ENCODE measurements at regions not wholly inside any gene's neighbourhood (a gene's known extent, or its start where the extent isn't known, plus 50 kb on each side); places are given as distances from the start of the nearest gene placed in this dataset.

GRCh38 chr17:52606590-52606989, 448.1 kb upstream of the CA10 start:
- Histone ChIP-seq H3K36me3 (ENCODE audit: control insufficient read depth, insufficient read depth, low read length) (no peaks in the 10 kb centered on the region; the same call in 1 of the 2 replicates), H3K27me3 (ENCODE audit: control insufficient read depth, insufficient read depth, low read length) (no peaks in the 10 kb centered on the region), H3K4me1 (ENCODE audit: control insufficient read depth, insufficient read depth, low read length) (no peaks in the 10 kb centered on the region), H3K9me3 (ENCODE audit: control insufficient read depth, insufficient read depth, low read depth, low read length) (no peaks in the 10 kb centered on the region), H3K27ac (ENCODE audit: low read length) (no peak overlapping the region), H3K4me3 (ENCODE audit: low read depth in 2 of 2, low read length in 2 of 2) (no peak overlapping the region)
- TF ChIP-seq, protein P1, sequence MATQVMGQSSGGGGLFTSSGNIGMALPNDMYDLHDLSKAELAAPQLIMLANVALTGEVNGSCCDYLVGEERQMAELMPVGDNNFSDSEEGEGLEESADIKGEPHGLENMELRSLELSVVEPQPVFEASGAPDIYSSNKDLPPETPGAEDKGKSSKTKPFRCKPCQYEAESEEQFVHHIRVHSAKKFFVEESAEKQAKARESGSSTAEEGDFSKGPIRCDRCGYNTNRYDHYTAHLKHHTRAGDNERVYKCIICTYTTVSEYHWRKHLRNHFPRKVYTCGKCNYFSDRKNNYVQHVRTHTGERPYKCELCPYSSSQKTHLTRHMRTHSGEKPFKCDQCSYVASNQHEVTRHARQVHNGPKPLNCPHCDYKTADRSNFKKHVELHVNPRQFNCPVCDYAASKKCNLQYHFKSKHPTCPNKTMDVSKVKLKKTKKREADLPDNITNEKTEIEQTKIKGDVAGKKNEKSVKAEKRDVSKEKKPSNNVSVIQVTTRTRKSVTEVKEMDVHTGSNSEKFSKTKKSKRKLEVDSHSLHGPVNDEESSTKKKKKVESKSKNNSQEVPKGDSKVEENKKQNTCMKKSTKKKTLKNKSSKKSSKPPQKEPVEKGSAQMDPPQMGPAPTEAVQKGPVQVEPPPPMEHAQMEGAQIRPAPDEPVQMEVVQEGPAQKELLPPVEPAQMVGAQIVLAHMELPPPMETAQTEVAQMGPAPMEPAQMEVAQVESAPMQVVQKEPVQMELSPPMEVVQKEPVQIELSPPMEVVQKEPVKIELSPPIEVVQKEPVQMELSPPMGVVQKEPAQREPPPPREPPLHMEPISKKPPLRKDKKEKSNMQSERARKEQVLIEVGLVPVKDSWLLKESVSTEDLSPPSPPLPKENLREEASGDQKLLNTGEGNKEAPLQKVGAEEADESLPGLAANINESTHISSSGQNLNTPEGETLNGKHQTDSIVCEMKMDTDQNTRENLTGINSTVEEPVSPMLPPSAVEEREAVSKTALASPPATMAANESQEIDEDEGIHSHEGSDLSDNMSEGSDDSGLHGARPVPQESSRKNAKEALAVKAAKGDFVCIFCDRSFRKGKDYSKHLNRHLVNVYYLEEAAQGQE (IDR thresholded peaks at IDR 0.05; ENCODE audit: insufficient read depth in 1 of 2, low read depth in 2 of 2, low read length in 1 of 2), result no peak
- TF ChIP-seq CTCF (IDR thresholded peaks at IDR 0.05), result no peak
- TF ChIP-seq SIN3A (IDR thresholded peaks at IDR 0.05; ENCODE audit: borderline replicate concordance, insufficient read depth, low read depth, low read length), result no peak
- no peak for TF ChIP-seq TCF7L2 (IDR thresholded peaks at IDR 0.05; ENCODE audit: low read depth, low read length)
- no peak for TF ChIP-seq POLR2AphosphoS5 (IDR thresholded peaks at IDR 0.05; ENCODE audit: low read depth, low read length)
- ATAC-seq (no peak), DNase-seq (ENCODE audit: low read depth, low spot score) (no peak)
- in situ Hi-C loops (cut with HindIII; ENCODE audit: low pct_unique_long_range_greater_than_20kb, low sequenced_read_pairs) (no loop called here), intact Hi-C loops (cut with micrococcal nuclease; ENCODE audit: unreplicated experiment) (no loop called here)
- BruUV-seq (replicated peaks), result no TSS peak
- CTCF ChIA-PET, result no interaction called here
- POLR2A ChIA-PET, result no interaction called here

GRCh38 chr17:52606098-52606497, 447.6 kb upstream of the CA10 start:
- intact Hi-C loops (cut with micrococcal nuclease; ENCODE audit: unreplicated experiment) (no loop called here), in situ Hi-C loops (cut with HindIII; ENCODE audit: low pct_unique_long_range_greater_than_20kb, low sequenced_read_pairs) (no loop called here)
- no peak for ATAC-seq
- Histone ChIP-seq H3K36me3 (ENCODE audit: control insufficient read depth, insufficient read depth, low read length) (no peaks in the 10 kb centered on the region), H3K27me3 (ENCODE audit: control insufficient read depth, insufficient read depth, low read length) (no peaks in the 10 kb centered on the region), H3K27ac (ENCODE audit: low read length) (no peak overlapping the region), H3K9me3 (ENCODE audit: control insufficient read depth, insufficient read depth, low read depth, low read length) (no peaks in the 10 kb centered on the region), H3K4me3 (ENCODE audit: low read depth in 2 of 2, low read length in 2 of 2) (no peak overlapping the region), H3K4me1 (ENCODE audit: control insufficient read depth, insufficient read depth, low read length) (no peaks in the 10 kb centered on the region)
- POLR2A ChIA-PET, result no interaction called here
- TF ChIP-seq POLR2AphosphoS5 (IDR thresholded peaks at IDR 0.05; ENCODE audit: low read depth, low read length) (no peak), TCF7L2 (IDR thresholded peaks at IDR 0.05; ENCODE audit: low read depth, low read length) (no peak), CTCF (IDR thresholded peaks at IDR 0.05) (no peak), SIN3A (IDR thresholded peaks at IDR 0.05; ENCODE audit: borderline replicate concordance, insufficient read depth, low read depth, low read length) (no peak)
- TF ChIP-seq, protein P1 (IDR thresholded peaks at IDR 0.05; ENCODE audit: insufficient read depth in 1 of 2, low read depth in 2 of 2, low read length in 1 of 2), result no peak
- CTCF ChIA-PET, result no interaction called here
- no TSS peak for BruUV-seq (replicated peaks)
- DNase-seq (ENCODE audit: low read depth, low spot score), result no peak

All from Panc1 (cell line).